Heart right ventricle (tissue), 16 donors: ENCODE measurements at regions not wholly inside any gene's neighbourhood (a gene's known extent, or its start where the extent isn't known, plus 50 kb on each side); places are given as distances from the start of the nearest gene placed in this dataset.

ENCODE experiments used
- ATAC-seq, 8 donors: fragments of 200-7000 bp; cut with Tn5 transposase; one replicate each; pipeline ENCODE4 v1.9.1; 2020; ENCODE audit warnings: mild to moderate bottlenecking in 8 of 8, moderate library complexity in 8 of 8, moderate number of reproducible peaks in 1 of 8
- DNase-seq, 2 donors: peaks; one replicate each; pipeline ENCODE4 v3.0.0-alpha.2; 2020
- H3K27ac ChIP-seq, 10 donors: fragments of 200-600 bp; sonication (generic) in 2 of 10; one replicate each; pipeline versions ENCODE4 v1.5.0 to v1.8.0; 2020 to 2022; ENCODE audit warnings: mild to moderate bottlenecking in 3 of 10
- H3K27me3 ChIP-seq, 7 donors: fragments of 200-600 bp; one replicate each; pipeline ENCODE4 v1.8.0; 2021 to 2022; ENCODE audit warnings: mild to moderate bottlenecking in 2 of 7
- H3K36me3 ChIP-seq, 9 donors: fragments of 200-600 bp; sonication (generic) in 1 of 9; one replicate each; pipeline versions ENCODE4 v1.5.0 to v1.8.0; 2020 to 2022; ENCODE audit warnings: mild to moderate bottlenecking in 2 of 9
- H3K4me1 ChIP-seq, 9 donors: fragments of 200-600 bp; sonication (generic) in 1 of 9; one replicate each; pipeline versions ENCODE4 v1.5.0 to v1.8.0; 2020 to 2022; ENCODE audit warnings: mild to moderate bottlenecking in 4 of 9
- H3K4me3 ChIP-seq, 10 donors: fragments of 200-600 bp; sonication (generic) in 2 of 10; one replicate each; pipeline versions ENCODE4 v1.5.0 to v1.8.0; 2020 to 2022; ENCODE audit warnings: mild to moderate bottlenecking in 7 of 10, moderate library complexity in 2 of 10
- H3K9me3 ChIP-seq, 11 donors: fragments of 200-600 bp in 10 of 11; sonication (generic) in 2 of 11; one replicate each; pipeline versions ENCODE4 v1.5.0 to v1.8.0; 2013 to 2022; ENCODE audit warnings: mild to moderate bottlenecking in 2 of 11, control low read depth in 1 of 11, moderate library complexity in 1 of 11
- CTCF ChIP-seq, 9 donors: fragments of 200-600 bp; sonication (generic) in 2 of 9; IDR thresholded peaks; one replicate each; pipeline versions ENCODE4 v1.5.0 to v1.8.0; 2021 to 2022; ENCODE audit warnings: antibody characterized with exemption in 9 of 9, mild to moderate bottlenecking in 5 of 9, moderate library complexity in 1 of 9
- WGBS, 2 donors: extraction: QIAGEN DNeasy Blood & Tissue Kit; methylation state at CpG; one replicate each; pipeline ENCODE4 v1.1.7; 2013; ENCODE audit warnings: inconsistent platforms in 1 of 2; 5-methylcytosine and 5-hydroxymethylcytosine counted together
- intact Hi-C, 10 donors: fragments of 100-400 bp; cut with DNase I; formaldehyde crosslinking; loops; one replicate each; pipeline versions ENCODE4 v1.11.1 to v1.14.2; 2022
- donor health status: Arrhythmogenic right ventricular cardiomyopathy.
- donor health status: ischemic (EF 13 %, LVEDD 7.1; RV severe dilation, severe dysfunction).
- donor health status: healthy with polysubstance abuse.
- donor health status: DM: no; HTN: yes; CAD: no.
- donor health status: DM: no; HTN: no; CAD: no.
- donor health status: ischemic (EF 25% LVEDD 6.9; RV normal size, moderate dysfunction).
- donor health status: ischemic (EF 25% LVEDD 5.7; RV mildly dilated, moderate dysfunction).
- donor health status: healthy.
- donor health status: DM: yes; HTN: yes; CAD: no.
- donor health status: Ischemic cardiomyopathy.
- donor health status: ischemic (EF 35%, LVEDD 5.7; RV mildly dilated, moderate dysfunction).
- donor health status: nonischemic (EF 11% LVEDD 7.7; RV severe dilation, severe dysfunction).
- donor health status: DM: yes; HTN: yes; CAD: no.
- donor health status: PGD.
- donor health status: ischemic (EF 29% LVEDD 5.4; RV normal size, mild dysfunction).
- donor health status: nonischemic (EF 23%, LVEDD 6.1; RV moderate dilation, normal function).

- intact Hi-C loops: no loop called here
- Histone ChIP-seq H3K4me1 (no peaks in the 10 kb centered on the region), H3K36me3 (no peaks in the 10 kb centered on the region), H3K27me3 (peaks cover 0 to 80% (median 49%) of the 10 kb centered on the region in 7 donors), H3K27ac (no peak overlapping the region), H3K4me3 (no peak overlapping the region), H3K9me3 (no peaks in the 10 kb centered on the region)
- DNase-seq (no peak), ATAC-seq (no peak)
- 81 to 87% methylated on average over 12 of the region's 12 CpGs for WGBS, 2 donors
- no peak for TF ChIP-seq CTCF (IDR thresholded peaks at IDR 0.05)
These were observed 111.7 kb downstream of the UNCX start for GRCh38 chr7:1344421-1344820.

- H3K27ac ChIP-seq: no peak overlapping the region
- 79 to 82% methylated on average over 25 of the region's 25 CpGs for WGBS, 2 donors
- H3K4me3 ChIP-seq: no peak overlapping the region
- DNase-seq (peak in 1 of 2 donors; percentile 3), ATAC-seq (no peak)
- intact Hi-C loops: no loop called here
- no peaks in the 10 kb centered on the region for H3K9me3 ChIP-seq
- no peak for TF ChIP-seq CTCF (IDR thresholded peaks at IDR 0.05)
- peaks cover 0 to 80% (median 47%) of the 10 kb centered on the region in 7 donors for H3K27me3 ChIP-seq
- no peaks in the 10 kb centered on the region for H3K36me3 ChIP-seq
- no peaks in the 10 kb centered on the region for H3K4me1 ChIP-seq
These were observed 112.5 kb downstream of the UNCX start for GRCh38 chr7:1344981-1345701.

GRCh38 chr7:1345796-1346755 lies 113.2 kb downstream of the MICALL2 start:
- no peak for DNase-seq
- no peaks in the 10 kb centered on the region for H3K9me3 ChIP-seq
- WGBS, 2 donors: 75 to 76% methylated on average over 33 of the region's 33 CpGs
- H3K4me1 ChIP-seq: no peaks in the 10 kb centered on the region
- no peak for TF ChIP-seq CTCF (IDR thresholded peaks at IDR 0.05)
- H3K4me3 ChIP-seq: no peak overlapping the region
- intact Hi-C loops: no loop called here
- ATAC-seq: peak in 1 of 8 donors; percentile 18
- H3K27me3 ChIP-seq: peaks cover 0 to 82% (median 46%) of the 10 kb centered on the region in 7 donors
- no peak overlapping the region for H3K27ac ChIP-seq
- H3K36me3 ChIP-seq: no peaks in the 10 kb centered on the region

GRCh38 chr7:1346851-1347250 lies 112.4 kb downstream of the MICALL2 start:
- DNase-seq: no peak
- WGBS, 2 donors: 73 to 83% methylated on average over 12 of the region's 12 CpGs

More at GRCh38 chr7:1346851-1347250, 112.4 kb downstream of the MICALL2 start:
- Histone ChIP-seq H3K4me3 (no peak overlapping the region), H3K4me1 (no peaks in the 10 kb centered on the region), H3K36me3 (no peaks in the 10 kb centered on the region), H3K27ac (no peak overlapping the region), H3K27me3 (peaks cover 1 to 86% (median 49%) of the 10 kb centered on the region in 7 donors), H3K9me3 (no peaks in the 10 kb centered on the region)
- TF ChIP-seq CTCF (IDR thresholded peaks at IDR 0.05): no peak
- ATAC-seq: no peak
- intact Hi-C loops: no loop called here
